Hepatocyte (in vitro differentiated cells): ENCODE measurements at regions not wholly inside any gene's neighbourhood (a gene's known extent, or its start where the extent isn't known, plus 50 kb on each side); places are given as distances from the start of the nearest gene placed in this dataset.

Experiments
- CTCF ChIP-seq: fragments of 200-600 bp; sonication (generic); IDR thresholded peaks from 2 replicates; pipeline ENCODE4 v1.5.1; 2016; ENCODE audit warnings: antibody characterized with exemption, mild to moderate bottlenecking; ENCODE audit not compliant: poor library complexity
- EZH2 ChIP-seq: fragments of 200-600 bp; sonication (generic); IDR thresholded peaks from 2 replicates; pipeline ENCODE4 v1.6.1; 2016; ENCODE audit warnings: antibody characterized with exemption, mild to moderate bottlenecking, borderline replicate concordance
- EZH2phosphoT487 ChIP-seq: fragments of 200-600 bp; sonication (generic); IDR thresholded peaks from one replicate; pipeline ENCODE4 v1.6.1; 2018; ENCODE audit warnings: antibody characterized with exemption, mild to moderate bottlenecking, low read depth, moderate library complexity; ENCODE audit not compliant: unreplicated experiment, severe bottlenecking

GRCh38 chr7:25735674-25736242, 416.2 kb upstream of the NFE2L3 start:
- TF ChIP-seq CTCF: no peak
- TF ChIP-seq EZH2: no peak
- TF ChIP-seq EZH2phosphoT487: no peak
